ENCODE measurements at regions not wholly inside any gene's neighbourhood (a gene's known extent, or its start where the extent isn't known, plus 50 kb on each side); places are given as distances from the start of the nearest gene placed in this dataset.

- dilution Hi-C loops (cut with MboI; ENCODE audit: extremely low pct_ligation_motif_present, low sequenced_read_pairs) (no loop called here), intact Hi-C loops (cut with micrococcal nuclease) (no loop called here)
- Histone ChIP-seq H3K27ac (ENCODE audit: insufficient read depth, low read depth, low read length) (no peak overlapping the region), H3K36me3 (ENCODE audit: control insufficient read depth in 2 of 2, extremely low read depth in 1 of 2, insufficient read depth in 2 of 2, low read length in 2 of 2) (no peaks in the 10 kb centered on the region), H4K20me1 (replicated peaks; ENCODE audit: control insufficient read depth, extremely low read depth, insufficient read depth, low read length) (no peaks in the 10 kb centered on the region), H2AFZ (ENCODE audit: low read depth, low read length) (no peak overlapping the region), H3K9me3 (replicated peaks; ENCODE audit: control insufficient read depth, insufficient read depth, low read length) (no peaks in the 10 kb centered on the region), H3K9ac (replicated peaks; ENCODE audit: extremely low read depth, insufficient read depth, low read length) (no peak overlapping the region), H3K4me2 (ENCODE audit: insufficient read depth, low read length) (no peak overlapping the region), H3K4me1 (ENCODE audit: control insufficient read depth, extremely low read depth, insufficient read depth, low read length) (no peaks in the 10 kb centered on the region), H3K79me2 (ENCODE audit: control insufficient read depth, insufficient read depth, low read length) (no peaks in the 10 kb centered on the region), H3K4me3 (replicated peaks in 1 of 3; ENCODE audit: insufficient read depth in 1 of 3, low read depth in 1 of 3, low read length in 3 of 3) (no peak overlapping the region), H3K9me1 (replicated peaks; ENCODE audit: control insufficient read depth, extremely low read depth, insufficient read depth, low read length) (no peaks in the 10 kb centered on the region), H3K27me3 (ENCODE audit: control insufficient read depth in 2 of 2, insufficient read depth in 2 of 2, low read length in 2 of 2) (no peaks in the 10 kb centered on the region)
- ChIA-PET POLR2A (no interaction called here), CTCF (no interaction called here)
- BruUV-seq (replicated peaks): no TSS peak
- TF ChIP-seq MAX (IDR thresholded peaks at IDR 0.05; ENCODE audit: insufficient read depth, insufficient read length) (no peak), GATA2 (IDR thresholded peaks at IDR 0.05; ENCODE audit: insufficient read depth, insufficient read length, low read depth, low read length) (no peak), POLR2AphosphoS5 (IDR thresholded peaks at IDR 0.05; ENCODE audit: insufficient read depth, low read depth, low read length) (no peak), EZH2 (IDR thresholded peaks at IDR 0.05; ENCODE audit: borderline replicate concordance, low read depth, low read length, severe bottlenecking) (no peak), POLR2A (IDR thresholded peaks at IDR 0.05; ENCODE audit: low read depth, low read length) (no peak), CTCF (IDR thresholded peaks at IDR 0.05; ENCODE audit: extremely low read depth in 1 of 2, insufficient read depth in 1 of 2, low read depth in 1 of 2, low read length in 2 of 2) (no peak), MYC (IDR thresholded peaks at IDR 0.05; ENCODE audit: low read depth, low read length) (no peak), FOS (IDR thresholded peaks at IDR 0.05; ENCODE audit: borderline replicate concordance, insufficient read depth, low read length) (no peak), JUN (IDR thresholded peaks at IDR 0.05; ENCODE audit: borderline replicate concordance, insufficient read depth, insufficient read length, low read depth) (no peak)
- DNase-seq (ENCODE audit: low read depth, low spot score) (no peak), FAIRE-seq (no peak)
Observed at GRCh38 chr9:103545260-103545659, 548.8 kb upstream of the SMC2 start.
